CD4-positive, alpha-beta T cell treated with Interferon alpha-2 for 1 hour (primary cell): ENCODE measurements at regions not wholly inside any gene's neighbourhood (a gene's known extent, or its start where the extent isn't known, plus 50 kb on each side); places are given as distances from the start of the nearest gene placed in this dataset.
"Not testable (repeated sequence)": the region's sequence is repeated elsewhere in the genome, so short reads cannot be mapped to it uniquely, and the experiment has no call there.

Source experiments
- DNase-seq, 2 donors: peaks; one replicate each; pipeline ENCODE4 v3.0.0-alpha.2; 2020 to 2022

DNA sequence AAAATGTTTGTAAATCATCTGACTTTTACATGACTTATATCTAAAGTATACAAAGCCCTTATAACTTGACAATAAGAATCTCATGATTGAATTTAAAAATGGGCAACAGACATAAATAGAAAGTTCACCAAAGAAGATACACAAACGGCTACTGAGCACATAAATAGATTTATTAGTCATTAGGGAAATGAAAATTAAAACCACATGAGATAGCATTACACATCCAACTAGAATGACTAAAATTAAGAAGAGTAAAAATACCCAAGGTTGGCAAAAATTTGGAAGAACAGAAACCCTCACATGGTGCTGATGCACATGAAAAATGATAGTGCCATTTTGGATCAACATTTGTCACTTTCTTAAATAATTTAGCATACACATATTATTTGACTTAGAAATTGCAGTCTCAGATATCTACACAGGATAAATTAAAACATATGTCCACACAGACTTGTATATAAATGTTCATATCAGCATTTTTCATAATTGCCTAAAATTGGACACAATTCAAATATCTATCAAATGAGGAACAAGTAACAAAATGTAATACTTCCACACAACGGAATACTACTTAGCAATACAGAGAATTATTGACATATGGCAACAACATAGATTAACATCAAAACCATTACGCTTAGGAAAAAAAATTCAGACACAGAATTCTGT is 359.1 kb upstream of the DAB2 start:
- DNase-seq: no peak

DNA sequence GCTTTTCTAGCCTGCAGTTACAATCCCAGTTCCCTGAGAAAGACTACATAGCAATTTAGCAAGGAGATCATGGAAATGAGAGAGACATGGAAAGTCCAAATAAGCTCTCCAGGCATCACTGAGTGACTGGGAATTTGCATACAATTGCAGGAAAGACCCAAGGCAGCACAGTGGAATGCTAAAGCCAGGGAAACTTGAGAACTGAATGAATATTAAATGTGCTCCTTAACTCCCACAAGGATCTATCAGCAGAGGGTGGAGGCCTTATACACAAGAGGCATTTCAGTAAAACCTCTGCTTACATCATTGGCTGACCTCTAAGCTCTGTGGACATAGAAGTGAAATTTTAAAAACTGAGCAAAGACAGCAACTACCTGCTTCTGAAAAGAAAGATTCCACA is 355.6 kb upstream of the DAB2 start:
- DNase-seq: no peak

DNA sequence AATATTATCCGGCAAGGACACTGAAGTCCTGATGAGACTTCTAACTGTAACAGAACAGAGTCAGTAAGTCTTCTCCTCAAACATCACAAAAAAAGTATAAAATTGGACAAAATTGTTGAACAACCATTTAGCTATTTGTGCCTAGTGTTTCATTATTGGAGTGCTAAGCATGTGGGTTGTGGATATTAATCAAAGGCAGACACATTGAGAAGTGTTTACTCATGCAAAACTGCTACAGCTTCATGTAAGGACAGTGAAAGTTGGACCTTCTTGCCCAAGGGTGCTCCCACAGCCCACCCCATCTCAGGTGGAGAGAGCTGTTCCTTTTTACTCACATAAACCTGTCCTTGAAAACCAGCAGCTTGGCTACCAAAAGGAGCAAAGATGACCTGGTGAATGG is 355.1 kb upstream of the DAB2 start:
- no peak for DNase-seq

DNA sequence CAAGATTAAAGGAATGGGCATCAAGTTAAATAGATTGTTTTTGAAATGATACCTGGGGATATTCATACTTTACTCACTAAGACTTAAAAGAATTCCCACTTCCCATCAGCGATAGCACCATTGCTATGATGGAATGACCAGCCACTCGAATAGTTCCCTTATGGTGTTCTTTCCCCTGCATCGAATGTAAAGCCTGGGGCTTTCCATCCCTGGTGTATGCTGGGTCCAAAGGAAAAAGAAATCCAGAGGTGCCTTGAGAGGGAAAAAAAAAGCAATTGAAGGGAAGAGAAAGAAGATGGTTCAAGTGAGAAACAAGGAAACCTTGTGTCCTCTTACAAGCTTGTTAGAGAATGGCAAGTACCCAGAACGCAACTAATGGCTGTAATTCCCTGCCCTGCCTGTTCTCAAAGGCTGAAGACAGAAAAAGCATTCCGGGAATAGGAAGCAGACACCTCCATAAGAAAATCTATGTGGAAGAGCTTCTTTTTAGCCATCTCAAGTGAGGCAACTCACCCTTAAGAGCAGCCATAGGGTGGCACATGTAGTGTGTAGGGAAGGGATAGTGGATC is 351.1 kb upstream of the DAB2 start:
- DNase-seq: no peak

DNA sequence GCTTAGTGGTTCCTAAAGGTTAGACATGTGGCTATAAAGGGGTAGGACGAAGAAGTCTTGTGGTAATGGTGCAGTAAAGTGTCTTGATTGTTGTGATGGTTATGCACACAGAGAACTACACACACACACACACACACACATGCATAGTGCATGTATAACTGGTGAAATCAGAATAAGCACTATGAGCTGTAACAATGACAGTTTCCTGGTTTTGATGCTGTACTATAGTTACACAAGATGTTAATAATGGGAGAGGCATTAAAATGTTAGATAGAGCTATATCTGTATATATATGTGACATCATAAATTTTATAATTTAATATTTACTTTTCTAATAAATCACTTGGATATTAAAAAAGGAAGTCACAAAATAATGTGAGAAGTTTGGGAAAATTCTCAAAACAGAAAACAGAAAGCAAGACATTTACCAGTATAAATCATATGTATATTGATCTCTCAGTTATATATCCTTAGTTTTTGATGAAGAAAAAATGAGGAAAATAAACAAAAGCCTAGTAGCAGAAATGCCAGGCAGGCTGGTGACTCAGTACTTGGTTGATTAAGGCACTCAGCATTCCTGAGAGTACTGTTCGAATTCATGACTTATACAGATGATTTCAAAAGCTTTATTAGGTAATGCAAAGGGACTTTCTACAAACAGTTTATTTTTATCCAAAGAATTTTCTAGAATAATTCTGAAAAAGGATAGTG is 350.5 kb upstream of the DAB2 start:
- no peak for DNase-seq

DNA sequence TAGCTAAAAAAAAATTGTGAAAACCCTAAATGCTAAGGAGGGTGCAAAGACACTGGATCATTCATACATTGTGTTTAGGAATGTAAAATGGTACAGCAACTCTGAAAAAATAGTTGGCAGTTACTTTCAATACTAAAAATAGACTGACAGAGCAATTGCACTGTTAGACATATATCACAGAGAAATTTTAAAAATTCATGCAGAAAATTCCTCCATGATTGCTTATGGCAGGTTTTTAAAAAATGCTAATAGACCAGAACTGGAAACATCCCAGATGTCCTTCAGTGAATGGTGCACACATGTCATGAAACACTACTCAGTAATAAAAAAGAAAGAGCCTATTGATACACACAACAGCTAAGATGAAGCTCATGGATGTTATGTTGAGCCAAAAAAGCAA is 349.8 kb upstream of the DAB2 start:
- no peak for DNase-seq

DNA sequence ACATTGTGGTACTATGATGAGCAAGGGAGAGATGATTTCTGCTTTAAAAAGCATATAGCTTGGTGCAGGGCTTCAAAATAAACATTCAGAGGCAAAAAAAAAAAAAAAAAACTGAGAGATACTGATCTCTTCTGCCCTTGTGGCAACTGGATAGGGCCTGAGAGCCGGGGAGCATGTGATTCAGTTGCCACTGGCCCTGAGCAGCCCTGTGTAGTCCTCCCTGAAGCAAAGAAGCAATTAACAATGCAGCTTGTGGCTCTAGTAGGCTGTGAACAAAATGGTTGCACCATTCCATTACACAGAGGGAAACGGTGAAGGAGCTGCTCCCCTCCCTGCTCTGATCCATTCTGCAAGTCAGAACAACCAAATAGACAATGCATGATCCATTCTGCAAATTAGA is 347.5 kb upstream of the DAB2 start:
- no peak for DNase-seq

DNA sequence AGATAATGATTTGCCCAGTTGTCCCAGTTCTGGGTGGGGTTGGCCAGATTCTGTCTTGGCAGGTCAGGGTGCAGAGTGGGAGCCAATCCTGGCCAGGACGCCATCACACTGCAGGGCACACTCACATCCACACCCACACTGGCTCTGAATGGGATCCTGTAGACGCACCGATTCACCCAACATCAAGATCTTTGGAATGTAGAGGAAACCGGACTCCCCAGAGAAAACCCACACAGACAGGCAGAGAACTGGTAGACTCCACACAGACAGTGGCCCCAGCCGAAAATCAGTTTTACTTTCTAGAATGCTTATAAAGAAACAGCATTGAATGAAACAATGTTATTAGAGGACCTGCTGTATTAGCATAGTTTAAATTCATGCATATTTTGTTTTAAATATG is 343.1 kb upstream of the DAB2 start:
- DNase-seq: no peak

DNA sequence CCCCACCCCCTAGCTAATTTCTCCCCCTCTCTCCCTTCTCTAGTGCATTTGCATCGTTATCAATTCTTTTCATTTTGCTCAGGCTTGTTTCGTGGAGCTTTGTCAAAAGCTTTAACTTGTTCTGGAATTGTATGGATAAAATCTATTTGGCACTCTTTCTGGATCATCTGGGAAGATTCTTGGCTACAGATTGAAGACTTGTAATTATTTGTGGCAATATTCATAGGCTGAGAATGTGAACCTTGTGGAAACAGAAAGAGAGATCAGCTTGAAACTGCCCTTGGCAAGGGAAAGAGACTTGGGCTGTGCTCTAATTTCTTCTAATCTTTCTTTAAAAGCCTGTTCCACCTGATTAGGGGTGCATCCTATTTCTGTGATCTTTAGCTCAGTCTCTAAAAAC is 340.6 kb upstream of the DAB2 start:
- no peak for DNase-seq

DNA sequence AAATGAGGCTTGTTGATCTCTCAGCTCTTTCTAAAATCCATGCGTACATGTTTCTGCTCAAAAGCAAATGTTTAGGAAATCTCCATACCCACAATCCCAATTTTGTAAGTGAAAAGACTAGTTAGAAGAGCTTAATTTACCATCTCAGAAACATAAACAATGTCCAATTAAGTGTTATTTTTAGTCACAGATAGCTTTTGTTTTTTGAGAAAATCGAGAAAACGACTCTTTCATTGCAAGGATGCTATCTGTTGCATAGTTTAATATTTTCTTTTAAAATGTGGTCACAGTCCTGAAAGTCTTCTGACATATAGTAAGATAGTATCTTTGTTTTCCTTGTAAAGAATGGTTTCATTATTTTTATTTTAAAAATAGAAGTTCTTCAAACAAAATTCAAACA is 338.0 kb upstream of the DAB2 start:
- DNase-seq: no peak

DNA sequence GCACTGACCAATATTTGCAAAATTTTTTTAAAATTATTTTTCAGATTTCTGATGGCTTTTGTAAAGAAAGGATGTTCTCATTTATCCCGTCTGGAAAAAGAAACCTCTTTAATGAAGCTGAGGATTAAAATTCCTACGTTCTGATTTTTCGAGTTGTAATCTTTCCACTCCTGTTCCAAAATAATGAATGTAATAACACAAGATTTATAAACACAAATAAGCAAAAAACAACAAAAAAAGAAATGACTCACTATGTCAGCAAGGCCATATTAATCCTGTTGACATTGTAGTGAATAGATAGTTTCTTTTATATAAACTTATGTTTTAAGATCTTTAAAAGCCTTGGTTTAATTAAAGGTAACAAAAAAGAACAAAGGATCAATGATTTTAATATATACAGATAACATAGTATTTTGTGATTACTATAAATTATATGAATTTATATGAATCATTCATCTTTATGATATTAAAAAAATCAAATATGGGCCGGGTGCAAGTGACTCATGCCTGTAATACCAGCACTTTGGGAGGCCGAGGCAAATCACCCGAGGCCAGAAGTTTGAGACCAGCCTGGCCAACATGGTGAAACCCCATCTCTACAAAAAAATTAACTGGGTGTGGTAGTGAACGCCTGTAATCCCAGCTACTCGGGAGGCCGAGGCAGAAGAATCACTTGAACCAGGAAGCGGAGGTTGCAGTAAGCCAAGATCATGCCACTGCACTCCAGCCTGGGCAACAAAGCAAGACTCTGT is 336.6 kb upstream of the DAB2 start:
- DNase-seq: no peak

DNA sequence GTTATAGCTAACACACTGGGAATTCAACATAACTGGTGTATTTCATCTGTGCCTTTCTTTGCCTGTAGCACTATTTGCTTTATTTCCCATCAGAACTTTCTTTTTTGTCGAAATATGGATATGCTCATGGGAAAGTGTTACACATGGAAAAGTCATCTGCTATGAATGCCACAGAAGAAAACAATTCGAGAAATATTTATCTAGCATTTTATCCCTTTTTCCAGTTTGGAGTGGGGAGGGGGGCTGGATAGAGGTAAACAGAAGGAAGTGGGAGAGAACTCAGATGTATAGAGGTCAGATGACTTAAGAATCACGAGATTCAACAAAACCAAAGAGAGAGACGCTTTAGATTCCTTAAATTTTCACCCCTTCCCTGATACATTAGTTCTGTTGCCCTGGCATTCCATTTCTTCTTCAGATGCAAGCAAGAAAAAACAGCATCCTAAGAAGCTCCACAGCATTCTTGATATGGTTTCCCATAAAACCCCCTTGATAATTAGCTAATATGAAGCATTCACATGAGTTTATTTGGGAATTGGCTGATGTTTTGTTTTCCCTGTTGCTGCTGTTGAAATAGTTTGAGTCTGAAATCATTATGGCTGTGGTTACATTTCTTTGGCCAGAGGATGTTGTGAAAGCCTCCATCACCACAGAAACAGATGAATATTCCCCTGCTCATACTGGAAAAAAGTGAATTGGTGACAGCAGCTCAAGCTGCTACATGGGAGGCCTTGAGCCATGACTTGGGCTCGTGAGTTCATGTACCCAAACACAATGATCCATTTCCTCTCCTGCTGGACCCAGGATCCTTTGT is 335.8 kb upstream of the DAB2 start:
- no peak for DNase-seq

DNA sequence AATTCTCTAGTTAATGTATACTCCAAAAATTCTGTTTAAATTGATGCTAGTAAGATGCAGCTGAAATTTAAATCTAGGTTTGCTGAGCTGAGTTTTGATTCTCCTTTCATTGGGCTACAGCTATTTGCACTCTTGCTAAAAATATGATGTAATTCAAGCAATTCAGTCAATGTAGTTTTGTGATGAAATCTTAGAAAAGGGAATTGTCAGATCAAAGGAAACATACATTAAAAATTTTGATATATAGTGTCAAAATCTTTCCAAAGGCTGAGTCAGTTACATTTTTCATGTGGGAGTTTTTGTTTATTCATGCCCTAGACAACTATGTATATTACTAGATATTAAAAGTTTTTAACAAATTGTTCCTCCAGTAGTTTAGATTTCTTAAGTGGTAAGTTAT is 334.9 kb upstream of the DAB2 start:
- no peak for DNase-seq

DNA sequence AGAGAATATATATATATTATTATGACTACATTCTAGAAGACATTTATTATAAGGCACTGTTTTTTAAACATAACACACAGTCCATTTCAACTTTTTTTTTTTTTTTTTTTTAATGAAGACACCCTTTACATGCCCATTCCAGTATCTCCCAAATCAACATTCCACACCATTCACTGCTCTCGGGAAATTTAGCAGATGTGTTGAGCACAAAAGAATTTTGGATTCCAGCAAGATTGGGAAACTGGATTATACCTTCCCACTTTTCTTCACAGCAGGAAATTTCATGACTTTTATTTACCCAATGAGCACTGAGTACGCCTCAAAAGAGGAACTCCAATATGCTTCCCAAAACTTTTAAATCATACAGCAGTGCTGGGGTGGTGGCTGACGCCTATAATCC is 333.6 kb upstream of the DAB2 start:
- no peak for DNase-seq

DNA sequence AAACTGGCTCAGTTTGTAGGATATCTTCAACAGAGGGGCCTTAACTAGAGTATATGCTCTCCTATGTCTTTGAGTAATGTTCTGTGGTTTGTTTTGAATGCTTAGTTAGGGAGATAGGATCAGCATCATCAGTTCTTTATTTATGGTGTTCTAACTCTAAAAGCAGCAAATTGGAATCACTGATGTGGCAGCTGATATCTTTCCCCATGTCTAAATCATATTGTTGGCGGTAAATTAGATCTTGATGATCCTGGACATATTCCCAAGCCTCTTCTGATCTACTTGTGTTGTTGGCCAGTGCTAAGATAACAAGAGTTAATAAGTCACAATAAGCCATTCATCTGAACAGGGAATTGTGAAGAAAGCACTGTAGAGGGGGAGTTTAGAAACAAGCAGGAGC is 332.4 kb upstream of the DAB2 start:
- no peak for DNase-seq

DNA sequence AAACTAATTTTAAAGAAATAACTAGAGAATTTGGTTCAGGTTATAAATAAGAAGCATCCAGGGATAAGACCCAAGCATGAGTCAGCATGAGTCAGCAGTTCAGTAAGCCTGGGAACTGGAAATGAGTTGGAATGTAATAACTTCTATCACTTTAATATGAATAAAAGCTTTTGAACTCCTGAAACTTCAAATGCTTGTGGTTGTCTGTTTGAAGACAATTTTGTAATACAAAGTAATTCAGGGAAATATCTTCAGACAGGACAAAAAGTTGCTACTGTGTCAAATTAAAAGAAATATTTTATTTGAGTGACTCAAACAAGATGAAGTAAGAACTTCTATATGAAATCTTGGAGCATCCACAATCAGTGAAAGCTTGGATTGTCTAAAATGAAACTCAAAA is 331.2 kb upstream of the DAB2 start:
- DNase-seq: no peak

DNA sequence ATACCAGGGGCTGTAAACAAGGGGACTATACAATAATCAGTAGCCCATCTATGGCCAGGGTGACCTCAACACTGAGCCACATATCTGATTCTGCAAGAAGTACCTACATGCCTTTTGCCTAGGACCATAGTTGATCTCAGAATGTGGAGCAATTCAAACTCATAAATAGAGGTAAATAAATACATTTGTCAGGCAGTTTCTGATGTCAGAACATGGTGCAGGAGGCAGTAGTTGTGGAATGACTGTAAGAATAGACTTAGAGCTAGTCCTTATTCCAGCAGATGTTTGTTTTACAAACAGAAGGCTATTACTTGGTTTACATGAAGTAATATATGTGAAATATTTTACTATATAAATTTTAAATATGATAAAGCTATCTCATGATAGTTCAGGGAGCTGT is 330.7 kb upstream of the DAB2 start:
- DNase-seq: no peak

DNA sequence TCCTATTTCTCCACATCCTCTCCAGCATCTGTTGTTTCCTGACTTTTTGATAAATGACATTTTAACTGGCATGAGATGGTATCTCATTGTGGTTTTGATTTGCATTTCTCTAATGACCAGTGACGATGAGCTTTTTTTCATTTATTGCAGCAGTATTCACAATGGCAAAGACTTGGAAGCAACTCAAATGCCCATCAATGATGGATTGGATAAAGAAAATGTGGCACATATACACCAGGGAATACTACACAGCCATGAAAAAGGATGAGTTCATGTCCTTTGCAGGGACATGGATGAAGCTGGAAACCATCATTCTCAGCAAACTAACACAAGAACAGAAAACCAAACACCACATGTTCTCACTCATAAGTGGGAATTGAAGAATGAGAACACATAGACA is 329.0 kb upstream of the DAB2 start:
- DNase-seq: not testable (repeated sequence)

DNA sequence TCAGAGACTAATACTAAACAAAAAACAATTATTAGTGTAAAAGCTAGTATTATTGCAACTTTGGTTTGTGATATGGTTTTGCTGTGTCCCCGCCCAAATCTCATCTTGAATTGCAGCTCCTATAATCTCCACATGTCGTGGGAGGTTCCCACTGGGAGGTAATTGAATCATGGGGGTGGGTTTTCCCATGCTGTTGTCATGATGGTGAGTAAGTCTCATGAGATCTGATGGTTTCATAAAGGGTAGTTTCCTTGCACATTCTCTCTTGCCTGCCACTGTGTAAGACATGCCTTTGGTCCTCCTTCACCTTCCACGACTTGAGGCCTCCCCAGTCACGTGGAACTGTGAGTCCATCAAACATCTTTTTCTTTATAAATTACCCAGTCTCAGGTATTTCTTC is 325.9 kb upstream of the DAB2 start:
- DNase-seq: no peak

DNA sequence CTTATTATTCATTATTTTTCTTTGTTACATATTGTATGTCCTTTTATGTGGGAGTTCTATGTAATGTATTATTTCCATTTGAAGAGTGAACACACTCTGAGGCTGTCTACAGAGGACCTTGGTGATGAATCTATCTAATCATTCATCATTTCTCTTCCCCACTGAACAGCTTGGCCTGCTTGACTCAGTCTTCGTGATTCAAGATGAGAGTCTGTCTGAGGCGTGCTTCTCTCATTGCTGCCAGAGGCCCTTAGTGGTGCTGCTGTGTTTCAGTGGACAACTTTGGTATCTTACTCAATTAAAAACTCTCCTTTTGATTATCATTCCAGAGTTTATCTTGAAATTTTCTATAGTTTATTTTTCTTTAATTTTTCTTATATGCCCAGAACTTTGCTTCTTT is 318.1 kb upstream of the DAB2 start:
- DNase-seq: no peak

DNA sequence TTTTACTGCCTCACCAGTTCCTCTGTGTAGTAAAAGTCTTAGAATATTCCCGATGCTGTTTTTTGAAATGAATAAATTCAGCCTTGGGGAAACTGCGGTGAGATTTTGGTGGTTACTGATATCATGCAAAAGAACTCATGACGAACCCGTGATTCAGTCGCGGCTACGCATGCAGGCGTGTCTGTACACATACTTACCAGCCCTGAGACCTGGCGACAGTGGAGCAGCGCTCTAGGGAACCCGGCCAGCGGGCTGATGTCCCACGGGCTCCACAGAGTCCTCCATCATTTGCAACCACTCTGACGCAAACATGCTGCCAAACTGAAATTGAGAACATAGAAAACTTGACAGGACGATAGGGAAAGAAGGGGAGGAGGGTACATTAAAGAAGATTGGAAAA is 315.6 kb upstream of the DAB2 start:
- DNase-seq: no peak

DNA sequence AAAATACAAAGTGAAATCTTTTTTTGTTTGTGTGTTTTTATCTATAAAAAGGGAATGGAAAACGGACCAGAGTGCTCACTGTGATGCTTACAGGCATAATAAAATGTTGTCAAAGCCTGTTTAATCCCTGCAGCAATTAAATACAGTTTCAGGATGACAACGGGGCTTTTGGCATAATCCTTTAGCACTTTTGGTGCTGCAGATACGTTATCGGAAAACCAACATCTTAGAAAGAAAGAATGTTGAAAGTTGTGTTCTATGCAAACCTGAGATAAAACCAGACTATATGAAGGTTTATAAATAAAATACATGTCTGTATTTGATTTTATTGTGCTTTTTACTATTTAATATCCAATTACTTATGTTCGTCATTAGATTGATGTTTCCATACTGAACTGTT is 307.4 kb upstream of the DAB2 start:
- DNase-seq: no peak

DNA sequence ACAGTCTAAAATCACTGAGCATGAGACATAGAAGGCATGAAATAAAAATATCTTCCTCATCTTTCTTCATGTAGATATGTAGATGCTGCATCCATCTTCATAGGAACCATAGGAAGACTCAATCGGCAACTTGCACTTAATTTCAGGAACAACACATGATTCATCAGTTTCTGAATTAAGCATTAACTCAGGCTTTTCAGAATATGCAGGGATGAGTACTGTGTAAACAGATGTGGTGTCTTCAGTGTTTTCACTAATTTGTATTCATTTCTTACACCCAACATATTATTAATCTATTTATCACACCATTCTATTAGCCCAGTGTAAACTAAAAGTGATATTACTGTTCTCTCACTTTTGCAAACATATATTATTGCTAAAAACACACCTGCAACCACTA is 305.9 kb upstream of the DAB2 start:
- no peak for DNase-seq
